ENCODE measurements at regions not wholly inside any gene's neighbourhood (a gene's known extent, or its start where the extent isn't known, plus 50 kb on each side); places are given as distances from the start of the nearest gene placed in this dataset.
"Not testable (repeated sequence)": the region's sequence is repeated elsewhere in the genome, so short reads cannot be mapped to it uniquely, and the experiment has no call there.

GRCh38 chr12:107144441-107144840 lies 51.1 kb upstream of the CRY1 start:
- DNase-seq, result no peak

- DNase-seq, result no peak
These were observed 51.6 kb upstream of the CRY1 start for GRCh38 chr12:107144990-107145389.

- DNase-seq, result no peak
These were observed 52.0 kb upstream of the CRY1 start for GRCh38 chr12:107145397-107145796.

- no peak for DNase-seq
These were observed 54.8 kb upstream of the CRY1 start for GRCh38 chr12:107148107-107148506.

GRCh38 chr12:107152315-107152714 lies 59.0 kb upstream of the CRY1 start:
- DNase-seq, result no peak

GRCh38 chr12:107159384-107159900 lies 66.1 kb upstream of the CRY1 start:
- no peak for DNase-seq

GRCh38 chr12:107163413-107163812 lies 70.1 kb upstream of the CRY1 start:
- DNase-seq, result no peak

- DNase-seq, result no peak
These were observed 71.0 kb upstream of the CRY1 start for GRCh38 chr12:107164392-107164791.

- no peak for DNase-seq
These were observed 72.2 kb upstream of the CRY1 start for GRCh38 chr12:107165581-107165980.

- no peak for DNase-seq
These were observed 74.4 kb upstream of the CRY1 start for GRCh38 chr12:107167756-107168155.

GRCh38 chr12:107169200-107169599 lies 75.9 kb upstream of the CRY1 start:
- no peak for DNase-seq

- no peak for DNase-seq
These were observed 85.4 kb upstream of the CRY1 start for GRCh38 chr12:107178776-107179175.

GRCh38 chr12:107179871-107180270 lies 86.5 kb upstream of the CRY1 start:
- no peak for DNase-seq

GRCh38 chr12:107180272-107180671 lies 86.9 kb upstream of the CRY1 start:
- DNase-seq, result no peak

GRCh38 chr12:107184359-107184930 lies 91.1 kb upstream of the CRY1 start:
- DNase-seq, result no peak

GRCh38 chr12:107196681-107197080 lies 103.3 kb upstream of the CRY1 start:
- DNase-seq, result no peak

- no peak for DNase-seq
These were observed 107.0 kb upstream of the CRY1 start for GRCh38 chr12:107200394-107200793.

GRCh38 chr12:107207931-107208525 lies 114.7 kb upstream of the CRY1 start:
- no peak for DNase-seq

- not testable (repeated sequence) for DNase-seq
These were observed 116.4 kb upstream of the CRY1 start for GRCh38 chr12:107209700-107210099.

- not testable (repeated sequence) for DNase-seq
These were observed 121.0 kb upstream of the CRY1 start for GRCh38 chr12:107214373-107214773.

- not testable (repeated sequence) for DNase-seq
These were observed 123.1 kb upstream of the CRY1 start for GRCh38 chr12:107216411-107216810.

- DNase-seq, result no peak
These were observed 126.0 kb upstream of the CRY1 start for GRCh38 chr12:107219301-107219700.

GRCh38 chr12:107221913-107222312 lies 128.6 kb upstream of the CRY1 start:
- DNase-seq, result no peak

- no peak for DNase-seq
These were observed 130.5 kb upstream of the CRY1 start for GRCh38 chr12:107223821-107224220.

- no peak for DNase-seq
These were observed 132.3 kb upstream of the CRY1 start for GRCh38 chr12:107225635-107226034.
